Hepatocyte (in vitro differentiated cells): ENCODE measurements at regions not wholly inside any gene's neighbourhood (a gene's known extent, or its start where the extent isn't known, plus 50 kb on each side); places are given as distances from the start of the nearest gene placed in this dataset.

Experiments used
- EZH2 ChIP-seq: fragments of 200-600 bp; sonication (generic); IDR thresholded peaks from 2 replicates; pipeline ENCODE4 v1.6.1; 2016; ENCODE audit warnings: antibody characterized with exemption, mild to moderate bottlenecking, borderline replicate concordance
- TF ChIP-seq, protein P1 (sequence below): fragments of 200-600 bp; sonication (generic); IDR thresholded peaks from 2 replicates; pipeline ENCODE4 v1.5.1; 2016; ENCODE audit warnings: antibody characterized with exemption, mild to moderate bottlenecking; ENCODE audit not compliant: poor library complexity

DNA sequence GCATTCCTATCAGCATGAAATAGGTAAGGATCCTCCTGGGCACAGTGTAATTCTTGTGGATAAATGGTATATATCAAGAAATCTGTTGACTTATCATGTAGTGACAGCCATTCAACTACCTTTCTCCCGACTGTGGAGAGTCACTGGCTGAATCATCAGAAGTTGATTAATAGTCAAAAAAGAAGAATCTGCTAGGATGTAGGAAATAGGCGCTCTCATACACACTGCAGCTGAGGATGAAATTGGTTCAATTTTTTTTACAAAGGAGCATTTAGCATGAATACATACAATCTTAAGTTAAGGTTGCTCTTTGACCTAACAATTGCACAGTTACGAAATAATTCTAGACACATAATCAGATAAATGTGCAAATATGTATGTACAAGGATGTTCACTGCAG lies 486.8 kb downstream of the ADGRL2 start:
- TF ChIP-seq, protein P1, sequence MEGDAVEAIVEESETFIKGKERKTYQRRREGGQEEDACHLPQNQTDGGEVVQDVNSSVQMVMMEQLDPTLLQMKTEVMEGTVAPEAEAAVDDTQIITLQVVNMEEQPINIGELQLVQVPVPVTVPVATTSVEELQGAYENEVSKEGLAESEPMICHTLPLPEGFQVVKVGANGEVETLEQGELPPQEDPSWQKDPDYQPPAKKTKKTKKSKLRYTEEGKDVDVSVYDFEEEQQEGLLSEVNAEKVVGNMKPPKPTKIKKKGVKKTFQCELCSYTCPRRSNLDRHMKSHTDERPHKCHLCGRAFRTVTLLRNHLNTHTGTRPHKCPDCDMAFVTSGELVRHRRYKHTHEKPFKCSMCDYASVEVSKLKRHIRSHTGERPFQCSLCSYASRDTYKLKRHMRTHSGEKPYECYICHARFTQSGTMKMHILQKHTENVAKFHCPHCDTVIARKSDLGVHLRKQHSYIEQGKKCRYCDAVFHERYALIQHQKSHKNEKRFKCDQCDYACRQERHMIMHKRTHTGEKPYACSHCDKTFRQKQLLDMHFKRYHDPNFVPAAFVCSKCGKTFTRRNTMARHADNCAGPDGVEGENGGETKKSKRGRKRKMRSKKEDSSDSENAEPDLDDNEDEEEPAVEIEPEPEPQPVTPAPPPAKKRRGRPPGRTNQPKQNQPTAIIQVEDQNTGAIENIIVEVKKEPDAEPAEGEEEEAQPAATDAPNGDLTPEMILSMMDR: no peak
- no peak for TF ChIP-seq EZH2
